PC-3 (cell line): ENCODE measurements at regions not wholly inside any gene's neighbourhood (a gene's known extent, or its start where the extent isn't known, plus 50 kb on each side); places are given as distances from the start of the nearest gene placed in this dataset.

Experiments
- CTCF ChIP-seq: fragments of 300-600 bp; sonication (generic); conservative IDR thresholded peaks from 2 replicates; pipeline ENCODE4 v1.5.1; 2017; ENCODE audit warnings: antibody characterized with exemption, low read depth, mild to moderate bottlenecking, low read length
- EZH2 ChIP-seq: fragments of 300-600 bp; sonication (generic); IDR thresholded peaks from one replicate; pipeline ENCODE4 v1.6.1; 2017; ENCODE audit warnings: antibody characterized with exemption, mild to moderate bottlenecking, low read length; ENCODE audit not compliant: unreplicated experiment
- EZH2phosphoT487 ChIP-seq: fragments of 300-600 bp; sonication (generic); IDR thresholded peaks from 2 replicates; pipeline ENCODE4 v1.6.1; 2018; ENCODE audit warnings: mild to moderate bottlenecking, antibody characterized with exemption, low read length, borderline replicate concordance

- TF ChIP-seq EZH2phosphoT487 (no peak), CTCF (no peak), EZH2 (no peak)
Observed at GRCh38 chr7:113294750-113295149, 176.4 kb upstream of the SMIM30 start.
